K562 (cell line): ENCODE measurements at regions not wholly inside any gene's neighbourhood (a gene's known extent, or its start where the extent isn't known, plus 50 kb on each side); places are given as distances from the start of the nearest gene placed in this dataset.

Experiments used
- CAMTA2 ChIP-seq: fragments of 250-450 bp; sonication (Bioruptor Pico); conservative IDR thresholded peaks from 2 replicates; pipeline ENCODE4 v1.5.1; 2022
- EGR1 ChIP-seq: fragments of 450-650 bp; conservative IDR thresholded peaks from 2 replicates; pipeline ENCODE4 v1.6.1; 2017; ENCODE audit warnings: mild to moderate bottlenecking
- HOXB6 ChIP-seq: fragments of 250-450 bp; sonication (Bioruptor Pico); IDR thresholded peaks from 2 replicates; pipeline ENCODE4 v1.5.1; 2022; ENCODE audit warnings: mild to moderate bottlenecking, borderline replicate concordance
- KDM5B ChIP-seq: fragments of 200-600 bp; sonication (generic); IDR thresholded peaks from 2 replicates; pipeline ENCODE4 v1.6.1; 2012; ENCODE audit warnings: low read depth, mild to moderate bottlenecking, moderate library complexity, low read length, control low read depth, inconsistent platforms; ENCODE audit not compliant: insufficient replicate concordance
- NR2C1 ChIP-seq, 2 experiments: fragments of 450-650 bp; IDR thresholded peaks; 2 replicates each; pipeline ENCODE4 v1.6.1; 2017; ENCODE audit warnings: mild to moderate bottlenecking in 2 of 2, antibody characterized with exemption in 1 of 2, inconsistent platforms in 1 of 2, missing compliant biosample characterization in 1 of 2, missing genetic modification characterization in 1 of 2
- RBFOX2 ChIP-seq: fragments of 200-400 bp; formaldehyde crosslinking; IDR thresholded peaks from 2 replicates; pipeline ENCODE4 v1.6.1; 2017; ENCODE audit warnings: low read depth, mild to moderate bottlenecking, low read length, moderate library complexity
- SETDB1 ChIP-seq: IDR thresholded peaks from one replicate; pipeline ENCODE4 v1.6.1; 2012; ENCODE audit warnings: low read length, control low read depth, inconsistent platforms
- SMAD4 ChIP-seq: fragments of 250-450 bp; sonication (Bioruptor Pico); conservative IDR thresholded peaks from 2 replicates; pipeline ENCODE4 v1.8.0; 2021; ENCODE audit warnings: inconsistent platforms, mild to moderate bottlenecking, moderate library complexity
- SMARCE1 ChIP-seq: fragments of 450-650 bp; IDR thresholded peaks from 2 replicates; pipeline ENCODE4 v1.7.1; 2016; ENCODE audit warnings: mild to moderate bottlenecking
- SNRNP70 ChIP-seq: fragments of 200-400 bp; formaldehyde crosslinking; optimal IDR thresholded peaks from 2 replicates; pipeline ENCODE3; 2017; ENCODE audit warnings: low read depth, low read length
- SRSF9 ChIP-seq: fragments of 200-400 bp; formaldehyde crosslinking; IDR thresholded peaks from 2 replicates; pipeline ENCODE4 v1.6.1; 2017; ENCODE audit warnings: low read depth, low read length, borderline replicate concordance
- STAG1 ChIP-seq: sonication (generic); formaldehyde crosslinking; IDR thresholded peaks from 2 replicates; pipeline ENCODE4 v1.5.0; 2020; ENCODE audit warnings: missing genetic modification reagents, borderline replicate concordance
- TOE1 ChIP-seq, 2 experiments: fragments of 450-650 bp in 1 of 2; sonication (generic) in 1 of 2; formaldehyde crosslinking in 1 of 2; IDR thresholded peaks; 2 replicates each; pipeline versions ENCODE4 v1.7.1 to v1.8.0; 2016 to 2022; ENCODE audit warnings: borderline replicate concordance in 2 of 2, mild to moderate bottlenecking in 2 of 2, antibody characterized with exemption in 1 of 2, inconsistent platforms in 1 of 2, low read depth in 1 of 2, missing genetic modification reagents in 1 of 2, moderate library complexity in 1 of 2
- TSC22D4 ChIP-seq: fragments of 450-650 bp; IDR thresholded peaks from 2 replicates; pipeline ENCODE4 v1.6.1; 2016; ENCODE audit warnings: missing genetic modification characterization, missing biosample characterization, control low read depth
- ZNF124 ChIP-seq: sonication (generic); formaldehyde crosslinking; IDR thresholded peaks from 2 replicates; pipeline ENCODE4 v1.8.1; 2022; ENCODE audit warnings: missing genetic modification reagents
- TF ChIP-seq, protein P1 (sequence below): fragments of 250-450 bp; sonication (Bioruptor Pico); IDR thresholded peaks from 2 replicates; pipeline ENCODE4 v1.8.0; 2022; ENCODE audit warnings: inconsistent platforms, mild to moderate bottlenecking, moderate library complexity, borderline replicate concordance
- TF ChIP-seq, protein P2 (sequence below): IDR thresholded peaks from 3 replicates; pipeline ENCODE4 v1.6.1; 2011; ENCODE audit warnings: borderline replicate concordance, mild to moderate bottlenecking; ENCODE audit not compliant: insufficient read length, insufficient read depth
- TF ChIP-seq, protein P3 (sequence below): sonication (generic); formaldehyde crosslinking; IDR thresholded peaks from 2 replicates; pipeline ENCODE4 v1.8.1; 2023; ENCODE audit warnings: mild to moderate bottlenecking, missing genetic modification reagents
- TF ChIP-seq, protein P4 (sequence below): fragments of 250-450 bp; sonication (Bioruptor Pico); IDR thresholded peaks from 2 replicates; pipeline ENCODE4 v1.5.0; 2021; ENCODE audit warnings: mild to moderate bottlenecking, borderline replicate concordance
- TF ChIP-seq, protein P5 (sequence below): sonication (generic); formaldehyde crosslinking; IDR thresholded peaks from 2 replicates; pipeline ENCODE4 v1.8.1; 2023; ENCODE audit warnings: mild to moderate bottlenecking, missing genetic modification reagents

DNA sequence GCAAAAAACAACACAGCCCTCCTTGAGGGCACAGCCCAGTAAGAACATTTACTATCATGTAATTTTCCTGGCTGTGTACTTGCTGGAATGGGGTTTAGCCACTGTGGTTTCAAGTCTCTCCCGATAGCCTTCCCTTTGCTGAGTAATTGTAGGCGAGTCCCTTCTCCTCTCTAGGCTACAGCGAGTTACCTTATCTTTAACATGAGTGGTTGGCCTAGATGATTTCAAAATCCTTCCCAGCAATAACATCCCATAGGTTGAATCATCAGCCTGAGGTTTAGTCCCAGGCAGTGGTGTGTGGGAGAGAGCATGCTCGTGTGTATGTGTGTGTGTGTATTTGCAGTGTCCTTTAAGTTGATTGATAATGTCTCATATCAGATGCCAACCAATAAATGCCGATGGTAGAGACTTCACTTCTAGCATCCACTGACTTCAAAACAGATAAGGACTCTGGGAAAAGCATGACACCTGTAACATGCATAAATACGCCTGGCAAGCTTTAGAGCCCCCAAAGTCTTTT is 142.9 kb upstream of the ZMIZ1 start (continued):
- TF ChIP-seq, protein P1, sequence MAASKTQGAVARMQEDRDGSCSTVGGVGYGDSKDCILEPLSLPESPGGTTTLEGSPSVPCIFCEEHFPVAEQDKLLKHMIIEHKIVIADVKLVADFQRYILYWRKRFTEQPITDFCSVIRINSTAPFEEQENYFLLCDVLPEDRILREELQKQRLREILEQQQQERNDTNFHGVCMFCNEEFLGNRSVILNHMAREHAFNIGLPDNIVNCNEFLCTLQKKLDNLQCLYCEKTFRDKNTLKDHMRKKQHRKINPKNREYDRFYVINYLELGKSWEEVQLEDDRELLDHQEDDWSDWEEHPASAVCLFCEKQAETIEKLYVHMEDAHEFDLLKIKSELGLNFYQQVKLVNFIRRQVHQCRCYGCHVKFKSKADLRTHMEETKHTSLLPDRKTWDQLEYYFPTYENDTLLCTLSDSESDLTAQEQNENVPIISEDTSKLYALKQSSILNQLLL (CRISPR knock-in tag) = no peak
- TF ChIP-seq RBFOX2 (no peak), SETDB1 (no peak), ZNF124 (CRISPR knock-in tag) (no peak), SRSF9 (no peak), STAG1 (CRISPR knock-in tag) (no peak), TOE1 (IDR thresholded peaks at IDR 0.05; ENCODE audit: borderline replicate concordance) (no peak), TOE1 (CRISPR knock-in tag; IDR thresholded peaks at IDR 0.05; ENCODE audit: borderline replicate concordance, low read depth) (no peak), SMARCE1 (peak; percentile 67; the same call in 1 of the 2 replicates), TSC22D4 (tag) (no peak), SMAD4 (no peak), HOXB6 (no peak), KDM5B (no peak), SNRNP70 (no peak), EGR1 (peak; percentile 48; the same call in 1 of the 2 replicates), NR2C1 (IDR thresholded peaks at IDR 0.05) (no peak), NR2C1 (tag; IDR thresholded peaks at IDR 0.05) (no peak), CAMTA2 (CRISPR knock-in tag) (no peak)
- TF ChIP-seq, protein P2, sequence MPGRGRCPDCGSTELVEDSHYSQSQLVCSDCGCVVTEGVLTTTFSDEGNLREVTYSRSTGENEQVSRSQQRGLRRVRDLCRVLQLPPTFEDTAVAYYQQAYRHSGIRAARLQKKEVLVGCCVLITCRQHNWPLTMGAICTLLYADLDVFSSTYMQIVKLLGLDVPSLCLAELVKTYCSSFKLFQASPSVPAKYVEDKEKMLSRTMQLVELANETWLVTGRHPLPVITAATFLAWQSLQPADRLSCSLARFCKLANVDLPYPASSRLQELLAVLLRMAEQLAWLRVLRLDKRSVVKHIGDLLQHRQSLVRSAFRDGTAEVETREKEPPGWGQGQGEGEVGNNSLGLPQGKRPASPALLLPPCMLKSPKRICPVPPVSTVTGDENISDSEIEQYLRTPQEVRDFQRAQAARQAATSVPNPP = no peak
- TF ChIP-seq, protein P3, sequence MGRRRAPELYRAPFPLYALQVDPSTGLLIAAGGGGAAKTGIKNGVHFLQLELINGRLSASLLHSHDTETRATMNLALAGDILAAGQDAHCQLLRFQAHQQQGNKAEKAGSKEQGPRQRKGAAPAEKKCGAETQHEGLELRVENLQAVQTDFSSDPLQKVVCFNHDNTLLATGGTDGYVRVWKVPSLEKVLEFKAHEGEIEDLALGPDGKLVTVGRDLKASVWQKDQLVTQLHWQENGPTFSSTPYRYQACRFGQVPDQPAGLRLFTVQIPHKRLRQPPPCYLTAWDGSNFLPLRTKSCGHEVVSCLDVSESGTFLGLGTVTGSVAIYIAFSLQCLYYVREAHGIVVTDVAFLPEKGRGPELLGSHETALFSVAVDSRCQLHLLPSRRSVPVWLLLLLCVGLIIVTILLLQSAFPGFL (CRISPR knock-in tag) = no peak
- TF ChIP-seq, protein P4, sequence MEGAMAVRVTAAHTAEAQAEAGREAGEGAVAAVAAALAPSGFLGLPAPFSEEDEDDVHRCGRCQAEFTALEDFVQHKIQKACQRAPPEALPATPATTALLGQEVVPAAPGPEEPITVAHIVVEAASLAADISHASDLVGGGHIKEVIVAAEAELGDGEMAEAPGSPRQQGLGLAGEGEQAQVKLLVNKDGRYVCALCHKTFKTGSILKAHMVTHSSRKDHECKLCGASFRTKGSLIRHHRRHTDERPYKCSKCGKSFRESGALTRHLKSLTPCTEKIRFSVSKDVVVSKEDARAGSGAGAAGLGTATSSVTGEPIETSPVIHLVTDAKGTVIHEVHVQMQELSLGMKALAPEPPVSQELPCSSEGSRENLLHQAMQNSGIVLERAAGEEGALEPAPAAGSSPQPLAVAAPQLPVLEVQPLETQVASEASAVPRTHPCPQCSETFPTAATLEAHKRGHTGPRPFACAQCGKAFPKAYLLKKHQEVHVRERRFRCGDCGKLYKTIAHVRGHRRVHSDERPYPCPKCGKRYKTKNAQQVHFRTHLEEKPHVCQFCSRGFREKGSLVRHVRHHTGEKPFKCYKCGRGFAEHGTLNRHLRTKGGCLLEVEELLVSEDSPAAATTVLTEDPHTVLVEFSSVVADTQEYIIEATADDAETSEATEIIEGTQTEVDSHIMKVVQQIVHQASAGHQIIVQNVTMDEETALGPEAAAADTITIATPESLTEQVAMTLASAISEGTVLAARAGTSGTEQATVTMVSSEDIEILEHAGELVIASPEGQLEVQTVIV (CRISPR knock-in tag) = no peak
- TF ChIP-seq, protein P5, sequence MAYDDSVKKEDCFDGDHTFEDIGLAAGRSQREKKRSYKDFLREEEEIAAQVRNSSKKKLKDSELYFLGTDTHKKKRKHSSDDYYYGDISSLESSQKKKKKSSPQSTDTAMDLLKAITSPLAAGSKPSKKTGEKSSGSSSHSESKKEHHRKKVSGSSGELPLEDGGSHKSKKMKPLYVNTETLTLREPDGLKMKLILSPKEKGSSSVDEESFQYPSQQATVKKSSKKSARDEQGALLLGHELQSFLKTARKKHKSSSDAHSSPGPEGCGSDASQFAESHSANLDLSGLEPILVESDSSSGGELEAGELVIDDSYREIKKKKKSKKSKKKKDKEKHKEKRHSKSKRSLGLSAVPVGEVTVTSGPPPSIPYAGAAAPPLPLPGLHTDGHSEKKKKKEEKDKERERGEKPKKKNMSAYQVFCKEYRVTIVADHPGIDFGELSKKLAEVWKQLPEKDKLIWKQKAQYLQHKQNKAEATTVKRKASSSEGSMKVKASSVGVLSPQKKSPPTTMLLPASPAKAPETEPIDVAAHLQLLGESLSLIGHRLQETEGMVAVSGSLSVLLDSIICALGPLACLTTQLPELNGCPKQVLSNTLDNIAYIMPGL (CRISPR knock-in tag) = no peak
